ENCODE measurements at regions not wholly inside any gene's neighbourhood (a gene's known extent, or its start where the extent isn't known, plus 50 kb on each side); places are given as distances from the start of the nearest gene placed in this dataset.

- H3K4me2 ChIP-seq (ENCODE audit: insufficient read depth, low read length), result no peak overlapping the region
- ChIA-PET POLR2A (no interaction called here), CTCF (ENCODE audit: low intra/inter-chr PET ratio) (no interaction called here)
- in situ Hi-C loops (cut with MboI) (no loop called here), intact Hi-C loops (cut with micrococcal nuclease) (no loop called here)
- H3K9ac ChIP-seq (ENCODE audit: insufficient read depth in 1 of 2, low read depth in 2 of 2, low read length in 2 of 2), result no peak overlapping the region
- FAIRE-seq, result no peak
- DNase-seq (ENCODE audit: extremely low read depth in 1 of 4, low spot score in 3 of 4), result no peak
- H4K20me1 ChIP-seq (replicated peaks; ENCODE audit: control insufficient read depth, insufficient read depth, low read length), result no peaks in the 10 kb centered on the region
- peak; percentile 63 for ATAC-seq
- no peak overlapping the region for H3K4me3 ChIP-seq
- H3K79me2 ChIP-seq (ENCODE audit: control insufficient read depth, insufficient read depth, low read length), result no peaks in the 10 kb centered on the region
- 43% methylated on average over 5 of the region's 5 CpGs for WGBS (ENCODE audit: insufficient coverage, low coverage, missing lambda C conversion rate)
- peaks cover 7% of the 10 kb centered on the region; the same call in 1 of the 3 replicates for H3K36me3 ChIP-seq (ENCODE audit: control insufficient read depth, insufficient read depth, low read length)
- H3K4me1 ChIP-seq (replicated peaks in 1 of 2; ENCODE audit: control insufficient read depth in 2 of 2, insufficient read depth in 2 of 2, low read length in 2 of 2), result peaks cover 0 to 10% of the 10 kb centered on the region in 2 experiments; a peak in 2 of 5 replicates
- H3K27me3 ChIP-seq (ENCODE audit: control insufficient read depth in 2 of 2, insufficient read depth in 2 of 2, low read length in 2 of 2), result no peaks in the 10 kb centered on the region
- no TSS peak for BruUV-seq (replicated peaks)
- peaks cover 16% of the 10 kb centered on the region for H3K9me3 ChIP-seq (replicated peaks; ENCODE audit: control insufficient read depth, insufficient read depth, low read depth, low read length)
- H3K27ac ChIP-seq (ENCODE audit: extremely low read depth, low read depth, low read length), result peak overlapping the region; percentile 43; the same call in 1 of the 3 replicates
- H3K9me1 ChIP-seq (ENCODE audit: control insufficient read depth, insufficient read depth, low read length), result no peaks in the 10 kb centered on the region
- H2AFZ ChIP-seq (ENCODE audit: low read depth, low read length), result peak overlapping the region; percentile 74
- TF ChIP-seq ZNF174 (CRISPR knock-in tag; IDR thresholded peaks at IDR 0.05) (no peak), POLR2AphosphoS5 (IDR thresholded peaks at IDR 0.05; ENCODE audit: control insufficient read depth, insufficient read depth, low read depth, low read length) (no peak), ETS1 (conservative IDR thresholded peaks at IDR 0.05; ENCODE audit: control insufficient read depth, low read depth, low read length) (no peak), TAF1 (IDR thresholded peaks at IDR 0.05; ENCODE audit: control insufficient read depth, extremely low read depth, insufficient read depth, low read length, severe bottlenecking) (no peak), MBD1 (CRISPR knock-in tag; IDR thresholded peaks at IDR 0.05) (no peak), DNMT1 (IDR thresholded peaks at IDR 0.05) (no peak), TRIM28 (IDR thresholded peaks at IDR 0.05) (no peak), CC2D1A (IDR thresholded peaks at IDR 0.05) (no peak), MAFF (IDR thresholded peaks at IDR 0.05; ENCODE audit: low read length) (peak; percentile 23; the same call in 1 of the 2 replicates), DDX20 (tag; IDR thresholded peaks at IDR 0.05; ENCODE audit: low read depth) (no peak)
- TF ChIP-seq, protein P1, sequence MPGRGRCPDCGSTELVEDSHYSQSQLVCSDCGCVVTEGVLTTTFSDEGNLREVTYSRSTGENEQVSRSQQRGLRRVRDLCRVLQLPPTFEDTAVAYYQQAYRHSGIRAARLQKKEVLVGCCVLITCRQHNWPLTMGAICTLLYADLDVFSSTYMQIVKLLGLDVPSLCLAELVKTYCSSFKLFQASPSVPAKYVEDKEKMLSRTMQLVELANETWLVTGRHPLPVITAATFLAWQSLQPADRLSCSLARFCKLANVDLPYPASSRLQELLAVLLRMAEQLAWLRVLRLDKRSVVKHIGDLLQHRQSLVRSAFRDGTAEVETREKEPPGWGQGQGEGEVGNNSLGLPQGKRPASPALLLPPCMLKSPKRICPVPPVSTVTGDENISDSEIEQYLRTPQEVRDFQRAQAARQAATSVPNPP (IDR thresholded peaks at IDR 0.05; ENCODE audit: borderline replicate concordance, insufficient read depth, insufficient read length), result no peak
- TF ChIP-seq, protein P2, sequence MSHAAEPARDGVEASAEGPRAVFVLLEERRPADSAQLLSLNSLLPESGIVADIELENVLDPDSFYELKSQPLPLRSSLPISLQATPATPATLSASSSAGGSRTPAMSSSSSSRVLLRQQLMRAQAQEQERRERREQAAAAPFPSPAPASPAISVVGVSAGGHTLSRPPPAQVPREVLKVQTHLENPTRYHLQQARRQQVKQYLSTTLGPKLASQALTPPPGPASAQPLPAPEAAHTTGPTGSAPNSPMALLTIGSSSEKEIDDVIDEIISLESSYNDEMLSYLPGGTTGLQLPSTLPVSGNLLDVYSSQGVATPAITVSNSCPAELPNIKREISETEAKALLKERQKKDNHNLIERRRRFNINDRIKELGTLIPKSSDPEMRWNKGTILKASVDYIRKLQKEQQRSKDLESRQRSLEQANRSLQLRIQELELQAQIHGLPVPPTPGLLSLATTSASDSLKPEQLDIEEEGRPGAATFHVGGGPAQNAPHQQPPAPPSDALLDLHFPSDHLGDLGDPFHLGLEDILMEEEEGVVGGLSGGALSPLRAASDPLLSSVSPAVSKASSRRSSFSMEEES (CRISPR knock-in tag; IDR thresholded peaks at IDR 0.05), result no peak
Observed at GRCh38 chr7:16235147-16236114, 185.9 kb downstream of the CRPPA start.
